Nephron progenitor cell (in vitro differentiated cells): ENCODE measurements at regions not wholly inside any gene's neighbourhood (a gene's known extent, or its start where the extent isn't known, plus 50 kb on each side); places are given as distances from the start of the nearest gene placed in this dataset.
"Not testable (repeated sequence)": the region's sequence is repeated elsewhere in the genome, so short reads cannot be mapped to it uniquely, and the experiment has no call there.

Experiments used
- DNase-seq: peaks from one replicate; pipeline ENCODE4 v3.0.0; 2021
- H3K27ac Mint-ChIP-seq: 2 replicates; pipeline ENCODE4 v1.8.0; 2021; ENCODE audit warnings: mild to moderate bottlenecking, moderate library complexity, mixed read lengths
- H3K27me3 Mint-ChIP-seq: 2 replicates; pipeline ENCODE4 v1.8.0; 2021; ENCODE audit warnings: mild to moderate bottlenecking, low read depth, mixed read lengths; ENCODE audit not compliant: poor library complexity
- H3K36me3 Mint-ChIP-seq: 2 replicates; pipeline ENCODE4 v1.8.0; 2021; ENCODE audit warnings: low read depth, mixed read lengths
- H3K4me1 Mint-ChIP-seq: 2 replicates; pipeline ENCODE4 v1.8.0; 2021; ENCODE audit warnings: mixed read lengths
- H3K4me3 Mint-ChIP-seq: 2 replicates; pipeline ENCODE4 v1.8.0; 2021; ENCODE audit warnings: mild to moderate bottlenecking, moderate library complexity, mixed read lengths
- H3K9me3 Mint-ChIP-seq: 2 replicates; pipeline ENCODE4 v1.8.0; 2021; ENCODE audit warnings: mild to moderate bottlenecking, moderate library complexity, mixed read lengths
- TF ChIP-seq, protein P1 (sequence below): fragments of 200-600 bp; sonication (generic); IDR thresholded peaks from 2 replicates; pipeline ENCODE4 v1.5.0; 2021; ENCODE audit warnings: antibody characterized with exemption

DNA sequence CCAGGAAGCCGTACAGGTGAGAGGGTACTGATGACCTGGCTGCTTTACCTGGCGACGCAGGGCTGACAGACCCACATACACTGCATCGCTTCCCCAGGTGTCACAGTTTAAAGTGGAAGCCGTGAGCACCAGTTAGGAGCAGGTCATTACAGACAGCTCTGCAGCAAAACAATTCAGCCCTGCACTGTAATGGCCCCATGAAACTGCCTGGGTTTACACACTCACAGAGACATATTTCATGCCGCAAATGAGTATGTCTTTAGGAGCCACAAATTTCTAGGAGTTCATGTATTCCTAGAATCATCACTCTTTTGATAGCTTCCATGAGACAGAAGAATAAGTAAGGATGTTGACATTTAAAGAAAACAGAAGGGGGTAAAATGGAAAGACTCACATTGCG, 723.1 kb downstream of the MATN1 start:
- DNase-seq, result no peak
- Mint-ChIP-seq H3K4me1 (no peaks in the 10 kb centered on the region), H3K9me3 (peaks cover 13% of the 10 kb centered on the region), H3K4me3 (no peak overlapping the region), H3K27me3 (peaks cover 4% of the 10 kb centered on the region), H3K27ac (no peak overlapping the region), H3K36me3 (no peaks in the 10 kb centered on the region)
- TF ChIP-seq, protein P1, sequence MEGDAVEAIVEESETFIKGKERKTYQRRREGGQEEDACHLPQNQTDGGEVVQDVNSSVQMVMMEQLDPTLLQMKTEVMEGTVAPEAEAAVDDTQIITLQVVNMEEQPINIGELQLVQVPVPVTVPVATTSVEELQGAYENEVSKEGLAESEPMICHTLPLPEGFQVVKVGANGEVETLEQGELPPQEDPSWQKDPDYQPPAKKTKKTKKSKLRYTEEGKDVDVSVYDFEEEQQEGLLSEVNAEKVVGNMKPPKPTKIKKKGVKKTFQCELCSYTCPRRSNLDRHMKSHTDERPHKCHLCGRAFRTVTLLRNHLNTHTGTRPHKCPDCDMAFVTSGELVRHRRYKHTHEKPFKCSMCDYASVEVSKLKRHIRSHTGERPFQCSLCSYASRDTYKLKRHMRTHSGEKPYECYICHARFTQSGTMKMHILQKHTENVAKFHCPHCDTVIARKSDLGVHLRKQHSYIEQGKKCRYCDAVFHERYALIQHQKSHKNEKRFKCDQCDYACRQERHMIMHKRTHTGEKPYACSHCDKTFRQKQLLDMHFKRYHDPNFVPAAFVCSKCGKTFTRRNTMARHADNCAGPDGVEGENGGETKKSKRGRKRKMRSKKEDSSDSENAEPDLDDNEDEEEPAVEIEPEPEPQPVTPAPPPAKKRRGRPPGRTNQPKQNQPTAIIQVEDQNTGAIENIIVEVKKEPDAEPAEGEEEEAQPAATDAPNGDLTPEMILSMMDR, result no peak

DNA sequence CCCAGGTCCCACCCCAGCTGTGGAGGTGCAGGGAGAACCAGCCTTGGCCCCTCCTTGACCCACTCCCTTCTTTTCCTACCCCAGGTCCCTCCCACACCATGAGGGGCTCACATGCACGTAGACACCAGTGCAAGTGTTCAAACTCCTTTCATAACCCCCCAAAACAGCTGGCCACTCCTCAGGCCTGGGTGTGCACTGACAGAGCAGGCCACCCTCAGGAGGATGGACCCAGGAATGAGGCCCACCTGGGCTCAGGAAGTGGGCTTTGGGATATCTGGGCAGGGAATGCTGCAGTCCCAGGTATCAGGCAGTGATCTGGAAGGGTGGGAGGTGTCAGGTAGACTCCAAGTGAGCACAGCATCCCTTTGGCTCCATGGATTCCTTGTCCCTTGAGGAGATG, 723.8 kb downstream of the MATN1 start:
- no peaks in the 10 kb centered on the region for H3K36me3 Mint-ChIP-seq

DNA sequence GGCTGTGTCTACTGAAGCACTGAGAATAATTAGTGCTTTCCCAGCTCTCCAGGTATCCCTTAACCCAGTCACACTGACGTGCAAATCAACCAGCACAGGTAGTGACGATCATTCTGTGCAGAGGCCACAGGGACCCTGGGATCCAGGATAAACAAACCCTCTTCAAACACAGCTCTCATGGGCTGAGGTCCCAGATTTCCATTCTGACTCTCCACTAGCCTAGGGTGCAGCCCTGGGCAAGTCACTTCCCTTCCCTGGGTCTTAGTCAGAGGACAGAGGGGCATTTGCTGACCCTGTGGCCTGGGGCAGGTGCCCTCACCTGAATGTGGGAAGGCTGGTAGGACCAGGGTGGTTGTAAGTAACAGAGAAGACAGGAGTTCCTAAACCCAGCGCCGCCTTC, 724.7 kb downstream of the MATN1 start:
- Mint-ChIP-seq H3K27ac (no peak overlapping the region), H3K4me3 (no peak overlapping the region), H3K4me1 (no peaks in the 10 kb centered on the region), H3K36me3 (no peaks in the 10 kb centered on the region), H3K9me3 (peaks cover 27% of the 10 kb centered on the region), H3K27me3 (peaks cover 4% of the 10 kb centered on the region)
- no peak for DNase-seq
- TF ChIP-seq, protein P1, result no peak

More for the DNA sequence above, 723.8 kb downstream of the MATN1 start:
- DNase-seq, result no peak
- no peak overlapping the region for H3K4me3 Mint-ChIP-seq
- TF ChIP-seq, protein P1, result no peak
- no peaks in the 10 kb centered on the region for H3K4me1 Mint-ChIP-seq
- peaks cover 18% of the 10 kb centered on the region for H3K9me3 Mint-ChIP-seq
- peaks cover 4% of the 10 kb centered on the region for H3K27me3 Mint-ChIP-seq
- H3K27ac Mint-ChIP-seq, result no peak overlapping the region

DNA sequence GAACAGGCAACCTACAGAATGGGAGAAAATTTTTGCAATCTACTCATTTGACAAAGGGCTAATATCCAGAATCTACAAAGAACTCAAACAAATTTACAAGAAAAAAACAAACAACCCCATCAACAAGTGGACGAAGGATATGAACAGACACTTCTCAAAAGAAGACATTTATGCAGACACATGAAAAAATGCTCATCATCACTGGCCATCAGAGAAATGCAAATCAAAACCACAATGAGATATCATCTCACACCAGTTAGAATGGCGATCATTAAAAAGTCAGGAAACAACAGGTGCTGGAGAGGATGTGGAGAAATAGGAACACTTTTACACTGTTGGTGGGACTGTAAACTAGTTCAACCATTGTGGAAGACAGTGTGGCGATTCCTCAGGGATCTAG, 725.6 kb downstream of the MATN1 start:
- not testable (repeated sequence) for H3K4me1 Mint-ChIP-seq

DNA sequence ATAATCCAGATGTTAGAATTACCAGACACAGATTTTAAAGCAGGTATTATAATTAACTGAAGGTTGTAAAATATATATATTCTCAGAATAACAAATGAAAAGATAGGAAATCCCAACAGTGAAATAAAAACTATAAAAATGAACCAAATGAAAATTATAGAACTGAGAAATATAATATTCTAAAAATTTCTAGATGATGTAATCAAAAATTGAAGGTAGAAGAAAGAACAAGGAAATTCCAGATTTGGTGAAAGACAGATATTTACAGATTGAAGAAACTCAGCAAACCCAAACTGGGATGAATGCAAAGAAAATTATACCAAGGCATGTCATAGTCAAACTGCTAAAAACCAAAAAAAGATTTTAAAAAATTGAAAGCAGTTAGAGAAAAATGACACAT, 729.4 kb downstream of the MATN1 start:
- Mint-ChIP-seq H3K4me3 (no peak overlapping the region), H3K4me1 (peaks cover 4% of the 10 kb centered on the region), H3K36me3 (no peaks in the 10 kb centered on the region), H3K27me3 (peaks cover 10% of the 10 kb centered on the region), H3K27ac (no peak overlapping the region), H3K9me3 (peaks cover 36% of the 10 kb centered on the region)
- TF ChIP-seq, protein P1, result no peak
- no peak for DNase-seq

More for the DNA sequence above, 725.6 kb downstream of the MATN1 start:
- H3K27ac Mint-ChIP-seq, H3K36me3 Mint-ChIP-seq, H3K27me3 Mint-ChIP-seq, DNase-seq, H3K4me3 Mint-ChIP-seq: not testable (repeated sequence)
- H3K9me3 Mint-ChIP-seq, result peaks cover 36% of the 10 kb centered on the region

DNA sequence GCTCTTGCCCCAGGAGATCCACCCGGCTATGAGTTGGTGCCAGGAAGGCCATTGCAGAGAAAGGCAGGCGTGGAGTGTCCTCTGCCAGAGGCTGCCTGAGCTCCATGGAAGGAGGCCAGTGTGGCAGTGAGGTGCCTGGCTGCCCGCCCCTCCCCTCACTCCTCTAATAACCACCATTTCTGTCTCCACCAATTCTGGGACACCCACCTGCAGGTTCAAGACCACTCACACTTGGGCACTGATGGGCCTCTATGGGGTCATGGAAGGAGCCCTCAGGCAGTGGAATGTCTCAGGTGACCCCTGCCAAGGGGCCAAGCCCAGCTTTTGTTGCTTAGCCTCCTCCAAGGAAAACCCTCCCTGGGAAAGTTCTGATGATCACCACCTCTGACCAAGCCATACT, 731.6 kb downstream of the MATN1 start:
- peaks cover 9% of the 10 kb centered on the region for H3K4me1 Mint-ChIP-seq
- no peaks in the 10 kb centered on the region for H3K36me3 Mint-ChIP-seq
- peaks cover 10% of the 10 kb centered on the region for H3K27me3 Mint-ChIP-seq
- H3K9me3 Mint-ChIP-seq, result peaks cover 36% of the 10 kb centered on the region
- H3K4me3 Mint-ChIP-seq, result no peak overlapping the region
- DNase-seq, result no peak
- no peak overlapping the region for H3K27ac Mint-ChIP-seq
- TF ChIP-seq, protein P1, result no peak
